Activated CD4-positive, alpha-beta T cell treated with anti-CD3 and anti-CD28 coated beads, Interleukin-10, Interleukin-2, amounts not matched to agents 100 ng/mL and 50 ng/mL, durations not matched to agents 16 hours and 8 hours (primary cell): ENCODE measurements at regions not wholly inside any gene's neighbourhood (a gene's known extent, or its start where the extent isn't known, plus 50 kb on each side); places are given as distances from the start of the nearest gene placed in this dataset.

Experiments used
- DNase-seq: peaks from one replicate; pipeline ENCODE4 v3.0.0-alpha.2; 2020

DNA sequence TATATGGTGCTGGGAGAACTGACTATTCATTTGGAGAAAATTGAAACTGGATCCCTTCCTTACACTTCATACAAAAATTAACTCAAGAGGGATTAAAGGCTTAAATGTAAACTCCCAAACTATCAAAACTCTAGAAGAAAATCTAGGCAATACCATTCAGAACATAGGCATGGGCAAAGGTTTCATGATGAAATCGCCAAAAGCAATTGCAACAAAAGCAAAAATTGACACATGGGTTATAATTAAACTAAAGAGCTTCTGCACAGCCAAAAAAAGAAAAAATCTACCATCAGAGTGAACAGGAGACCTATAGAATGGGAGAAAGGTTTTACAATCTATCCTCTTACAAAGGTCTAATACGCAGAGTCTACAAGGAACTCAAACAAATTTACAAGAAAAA, 851.3 kb upstream of the MAN1A1 start:
- no peak for DNase-seq

GRCh38 chr6:120198033-120198432, 848.5 kb upstream of the MAN1A1 start:
- DNase-seq: peak; percentile 2

DNA sequence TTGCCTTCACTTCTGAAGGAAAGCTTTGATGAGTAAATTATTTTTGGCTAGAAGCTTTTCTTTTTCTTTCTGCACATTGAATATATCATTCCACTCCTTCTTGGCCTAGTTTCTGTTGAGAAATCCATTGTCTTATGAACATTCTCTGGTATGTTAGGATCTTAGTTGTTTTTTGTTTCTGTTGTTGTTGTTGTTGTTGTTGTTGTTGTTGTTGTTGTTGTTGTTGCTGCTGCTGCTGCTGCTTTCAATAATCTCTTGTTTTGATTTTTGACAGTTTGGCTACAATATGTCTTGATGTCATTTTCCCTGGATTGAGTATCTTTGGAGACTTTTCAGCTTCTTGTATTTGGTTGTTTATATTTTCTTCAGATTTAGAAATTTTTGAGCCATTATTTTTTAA, 836.5 kb upstream of the MAN1A1 start:
- DNase-seq: no peak

DNA sequence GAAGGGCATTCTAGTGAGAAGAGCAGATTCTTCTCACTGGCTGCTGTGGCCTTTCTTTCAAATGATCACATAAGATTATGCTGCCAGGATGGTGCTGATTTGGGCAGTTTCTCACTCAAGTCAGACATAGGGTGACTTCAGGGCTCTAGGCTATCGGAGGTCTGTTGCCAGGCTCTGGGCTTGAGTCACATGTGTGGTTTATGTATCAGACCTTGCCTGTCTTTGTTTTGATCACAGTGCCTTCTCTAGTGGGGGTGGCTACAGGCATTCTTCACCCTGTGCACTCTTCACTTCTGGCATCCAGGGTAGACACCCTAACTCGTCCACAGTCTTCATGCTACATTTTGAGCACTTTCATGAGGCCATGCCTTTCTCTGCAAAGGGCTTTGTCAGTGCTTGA, 823.7 kb upstream of the MAN1A1 start:
- no peak for DNase-seq

DNA sequence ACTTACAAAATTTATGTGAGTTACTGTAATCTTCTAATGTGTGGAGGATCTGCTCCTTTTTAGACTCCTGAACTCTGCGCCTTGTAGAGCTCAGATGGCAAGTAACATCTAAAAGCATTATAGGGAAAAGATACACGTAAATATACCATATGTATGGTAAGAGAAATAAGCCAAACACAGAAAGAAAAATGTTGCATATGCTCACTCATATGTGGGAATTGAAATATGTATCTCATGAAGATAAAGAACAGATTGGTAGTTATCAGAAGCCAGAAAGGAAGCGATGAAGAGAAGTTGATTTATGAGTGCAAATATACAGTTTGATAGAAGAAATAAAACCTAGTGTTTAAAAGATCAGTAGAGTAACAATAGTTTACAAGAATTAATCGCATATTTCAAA, 815.0 kb upstream of the MAN1A1 start:
- DNase-seq: no peak

GRCh38 chr6:120157873-120158272, 808.3 kb upstream of the MAN1A1 start:
- DNase-seq: no peak

DNA sequence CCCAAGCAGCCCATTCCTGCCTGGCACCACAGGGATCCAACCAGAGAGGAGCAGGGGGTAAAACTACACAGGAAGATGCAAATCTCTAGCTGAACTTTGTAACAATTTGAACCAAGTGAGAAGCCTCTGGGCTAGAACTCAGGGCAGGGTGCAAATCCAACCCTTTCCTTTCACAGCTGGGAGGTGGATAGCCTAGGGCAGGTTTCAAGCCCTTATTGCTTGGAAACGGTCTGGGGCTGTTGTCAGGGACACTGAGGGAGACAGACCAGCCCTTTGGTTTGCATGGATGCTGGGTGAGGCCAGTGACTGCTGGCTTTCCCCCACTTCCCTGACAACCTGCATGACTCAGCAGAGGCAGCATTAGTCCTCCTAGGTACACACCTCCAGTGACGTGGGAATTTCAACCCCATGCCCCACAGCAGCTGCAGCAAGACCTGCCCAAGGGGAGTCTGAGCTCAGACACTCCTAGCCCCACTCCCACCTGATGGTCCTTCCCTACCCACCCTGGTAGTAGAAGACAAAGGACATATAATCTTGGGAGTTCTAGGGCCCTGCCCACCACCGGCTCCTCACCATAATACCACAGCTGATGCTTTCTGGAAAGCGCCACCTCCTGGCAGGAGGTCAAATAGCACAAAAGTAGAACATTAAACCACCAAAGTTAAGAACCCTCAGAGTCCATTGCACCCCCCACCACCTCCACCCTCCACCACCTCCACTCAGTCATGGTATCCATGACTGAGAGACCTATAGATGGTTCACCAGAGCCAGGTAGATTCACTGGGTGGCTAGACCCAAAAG, 797.7 kb upstream of the MAN1A1 start:
- DNase-seq: peak; percentile 1

DNA sequence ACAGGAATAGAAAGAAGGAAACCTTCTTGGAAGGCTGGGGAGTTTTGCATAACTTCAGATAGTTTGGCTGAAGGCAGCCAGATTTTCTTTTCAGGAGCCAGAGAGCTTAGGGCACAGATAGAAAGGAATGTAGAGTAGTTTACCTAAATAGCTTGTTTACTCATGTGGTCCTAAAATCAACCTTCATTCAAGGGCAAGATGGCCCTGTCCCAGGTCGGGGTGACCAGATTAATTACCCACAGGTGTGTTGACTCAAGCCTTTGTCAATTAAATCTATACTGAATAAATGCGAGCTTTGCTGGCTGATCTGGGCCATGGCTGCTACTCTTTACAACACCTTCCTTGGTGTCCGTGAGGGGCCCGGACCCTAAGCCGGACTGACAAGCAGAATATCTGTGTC, 792.0 kb upstream of the MAN1A1 start:
- DNase-seq: no peak

DNA sequence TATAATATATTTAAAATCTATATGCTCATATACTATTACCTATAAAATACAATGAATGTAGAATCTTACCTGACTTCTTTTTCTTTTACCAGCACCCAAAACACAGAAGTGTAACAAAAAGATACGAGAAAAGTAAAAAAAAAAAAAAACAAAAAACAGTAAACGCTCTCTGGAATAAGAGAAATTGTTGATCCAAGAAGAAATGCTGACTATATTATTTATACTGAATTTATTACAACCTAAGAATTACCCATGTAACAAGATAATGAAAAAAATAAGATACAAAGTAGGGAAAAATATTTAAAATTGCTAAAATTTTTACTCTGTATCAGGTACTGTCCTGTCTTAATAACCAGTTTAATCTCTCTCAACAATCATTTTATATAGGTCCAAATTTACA, 787.9 kb upstream of the MAN1A1 start:
- no peak for DNase-seq

DNA sequence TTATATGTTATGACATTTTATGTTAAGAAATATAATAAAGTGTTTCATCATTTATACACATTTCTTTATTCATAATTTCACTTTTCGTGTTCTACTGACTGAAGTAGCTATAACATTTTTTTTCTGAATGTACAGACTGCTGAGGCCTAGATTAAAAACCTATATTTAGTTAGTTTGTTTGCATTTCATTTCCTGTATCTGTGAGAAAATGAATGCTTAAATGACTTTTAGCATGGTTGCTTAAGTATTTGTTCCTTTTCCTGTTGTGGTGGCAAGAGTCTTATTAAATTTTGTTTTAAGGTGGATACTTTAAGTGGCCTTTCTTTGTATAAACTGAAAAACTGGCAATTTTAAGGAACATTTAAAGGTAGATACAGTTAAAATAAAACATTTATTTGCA, 779.7 kb upstream of the MAN1A1 start:
- no peak for DNase-seq

DNA sequence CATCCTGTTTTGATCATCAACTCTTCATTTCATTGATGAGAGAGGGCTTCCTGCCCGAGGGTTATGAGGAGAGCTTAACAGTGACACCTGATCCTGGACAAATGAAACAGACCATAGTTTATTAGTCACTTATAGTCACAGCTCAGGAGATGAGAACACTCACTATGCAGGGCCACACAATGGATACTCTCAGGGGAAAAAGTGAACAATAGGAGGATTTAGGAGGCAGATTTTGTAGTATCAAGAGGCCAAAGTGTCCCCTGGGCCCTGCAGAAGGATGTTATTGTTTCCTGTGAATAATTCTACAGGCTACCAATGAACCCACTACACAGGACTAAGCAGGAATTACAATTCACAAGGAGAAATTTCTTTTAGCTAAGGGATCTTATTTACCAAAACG, 772.8 kb upstream of the MAN1A1 start:
- DNase-seq: no peak

DNA sequence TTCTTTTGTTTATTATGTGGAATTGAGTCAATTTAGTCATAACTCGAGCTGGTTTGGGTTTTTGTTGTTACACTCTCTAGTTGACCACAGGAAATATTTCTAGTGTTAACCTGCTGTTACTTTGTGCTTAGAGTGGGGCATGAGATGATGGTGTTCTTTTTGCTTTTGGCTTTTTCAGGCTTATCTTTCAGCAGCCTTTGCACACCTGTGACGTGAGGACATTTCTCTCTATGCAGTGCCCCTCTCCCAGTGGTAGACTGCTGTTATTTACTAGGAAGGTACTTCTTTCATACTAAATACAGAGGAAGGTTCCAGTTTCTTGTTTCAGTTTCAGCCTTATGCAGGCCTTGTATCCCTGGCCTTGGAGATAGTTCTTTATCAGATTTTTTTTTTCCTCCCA, 766.8 kb upstream of the MAN1A1 start:
- DNase-seq: no peak

DNA sequence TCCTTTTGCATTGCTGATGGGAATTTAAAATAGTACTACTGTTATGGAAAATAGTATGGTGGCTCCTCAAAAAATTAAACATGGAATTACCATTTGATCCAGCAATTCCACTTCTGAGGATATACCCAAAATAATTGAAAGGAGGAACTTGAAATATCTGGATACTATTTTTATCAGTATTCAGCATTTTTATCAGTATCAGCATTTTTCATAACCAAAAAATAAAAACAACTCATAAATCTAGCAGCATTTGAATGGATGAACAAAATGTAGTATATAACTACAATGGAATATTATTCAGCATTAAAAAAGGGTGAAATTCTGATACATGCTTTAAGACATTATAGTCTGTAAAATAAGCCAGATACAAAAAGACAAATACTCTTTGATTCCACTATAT, 763.4 kb upstream of the MAN1A1 start:
- DNase-seq: no peak

DNA sequence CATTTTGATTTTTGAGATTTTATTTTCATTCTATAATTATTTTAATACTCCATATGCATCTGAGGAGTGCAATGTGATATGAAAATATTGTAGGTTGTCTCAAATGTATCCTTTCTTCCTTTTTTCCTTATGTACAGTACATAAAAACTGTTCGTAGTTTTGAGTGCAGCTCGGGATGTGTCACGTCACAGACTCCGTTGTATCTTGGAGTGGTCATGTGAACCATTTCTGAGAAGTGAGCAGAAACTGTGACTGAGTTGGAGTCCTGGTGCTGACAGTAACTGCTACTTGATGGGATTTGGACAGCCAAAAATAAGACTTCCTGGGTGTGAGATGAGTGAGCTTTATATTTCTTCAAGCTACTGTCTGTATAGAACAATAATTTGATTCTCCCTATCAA, 761.4 kb upstream of the MAN1A1 start:
- no peak for DNase-seq

DNA sequence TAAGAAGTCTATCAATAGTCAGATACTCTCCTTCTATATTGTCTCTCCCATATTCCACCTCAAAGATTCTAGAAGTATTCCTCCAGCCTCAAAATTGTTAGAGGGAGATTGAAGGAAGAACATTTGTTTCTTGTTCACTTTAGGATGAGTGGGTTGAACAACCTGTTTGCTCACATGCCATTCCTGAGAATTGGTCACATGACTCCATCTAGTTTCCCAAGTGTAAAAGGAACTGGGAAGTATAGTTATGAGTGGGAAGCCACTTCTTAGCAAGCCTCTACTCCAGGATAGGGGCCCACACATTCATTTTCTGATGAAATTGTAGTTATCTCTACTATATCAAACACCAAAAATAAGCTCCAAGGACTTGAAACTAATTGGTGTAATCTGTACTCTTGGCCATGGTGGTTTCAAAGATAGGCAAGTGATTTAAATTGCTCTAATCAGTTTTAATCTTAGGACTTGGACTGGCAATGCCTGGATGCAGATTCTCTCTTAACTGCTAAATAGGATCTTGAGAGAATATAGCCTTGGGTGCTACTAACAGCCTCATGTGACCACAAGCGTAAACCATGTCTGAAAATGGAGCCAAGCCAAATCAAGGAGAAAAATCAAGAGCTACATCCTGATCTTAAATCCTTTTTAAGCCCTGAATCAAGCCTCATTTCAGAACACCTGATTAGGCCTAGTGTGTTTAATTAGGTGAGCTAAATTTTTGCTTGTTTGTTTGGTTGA, 758.7 kb upstream of the MAN1A1 start:
- no peak for DNase-seq

- no peak for DNase-seq
Measured at GRCh38 chr6:120103618-120104017, 754.1 kb upstream of the MAN1A1 start.

DNA sequence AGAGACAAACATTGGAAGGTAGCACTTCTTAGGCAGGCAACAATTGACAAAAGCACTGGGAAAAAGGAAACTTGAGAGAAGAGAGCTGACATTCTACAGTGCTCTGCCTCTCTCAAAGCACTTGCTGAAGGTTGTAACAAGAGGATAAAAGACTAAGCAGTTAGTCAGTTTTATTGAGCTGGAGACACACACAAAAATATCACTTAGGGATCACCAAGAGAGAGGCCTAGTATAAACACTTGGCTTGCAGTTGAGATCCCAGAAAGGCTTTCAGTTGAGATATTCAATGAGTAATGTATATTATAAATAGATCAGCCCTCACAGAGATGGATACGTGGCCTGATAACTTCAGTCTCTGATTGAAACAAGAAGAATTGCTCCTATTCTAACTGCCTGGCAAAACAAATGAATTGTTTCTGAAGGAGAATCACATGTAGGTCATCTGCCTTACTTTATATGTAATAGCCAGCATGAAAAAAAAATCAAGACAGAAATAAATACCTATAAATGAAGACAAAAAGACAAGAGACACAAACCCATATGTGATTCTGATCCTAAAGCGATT, 747.2 kb upstream of the MAN1A1 start:
- no peak for DNase-seq

- no peak for DNase-seq
Measured at GRCh38 chr6:120083186-120083585, 733.6 kb upstream of the MAN1A1 start.

DNA sequence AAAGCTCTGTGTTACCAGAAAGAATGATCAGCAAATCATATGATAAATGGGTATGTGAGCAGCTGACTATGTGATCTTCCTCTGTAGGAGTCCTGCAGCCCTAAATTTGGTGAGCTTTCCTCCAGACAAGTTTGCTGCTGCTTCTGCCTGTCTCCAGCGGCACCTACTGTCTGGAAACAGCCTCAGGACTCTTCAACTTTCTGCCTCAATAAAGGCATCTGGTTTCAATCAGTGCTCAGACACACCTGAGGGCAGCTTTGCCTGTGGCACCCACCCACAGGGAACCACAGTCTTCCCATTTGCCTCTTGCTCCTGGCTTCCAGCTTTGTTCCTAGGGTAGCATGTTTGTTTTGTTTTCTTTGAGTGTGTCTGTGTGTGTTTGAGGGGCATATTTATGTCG, 727.9 kb upstream of the MAN1A1 start:
- peak; percentile 1 for DNase-seq

GRCh38 chr6:120058410-120058809, 708.8 kb upstream of the MAN1A1 start:
- no peak for DNase-seq

DNA sequence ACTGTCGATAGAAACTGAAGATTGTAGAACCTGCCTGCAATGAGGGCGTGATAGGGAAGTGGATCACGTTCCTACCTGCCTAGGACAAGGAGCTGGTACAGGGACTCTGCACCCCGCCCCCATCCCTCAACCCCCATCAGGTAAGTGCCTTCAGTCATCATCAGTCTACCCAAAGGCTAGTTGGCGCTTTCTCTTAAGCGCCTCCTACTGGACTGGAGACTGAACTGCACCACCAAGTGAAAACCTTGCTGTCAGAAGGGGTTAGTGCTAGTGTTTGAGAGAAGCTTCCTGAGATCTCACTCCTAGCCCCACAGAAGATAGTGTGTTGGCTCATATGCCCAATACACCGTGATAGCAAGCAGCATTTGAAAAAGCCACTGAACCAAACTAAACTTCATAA, 706.5 kb upstream of the MAN1A1 start:
- DNase-seq: peak; percentile 22

DNA sequence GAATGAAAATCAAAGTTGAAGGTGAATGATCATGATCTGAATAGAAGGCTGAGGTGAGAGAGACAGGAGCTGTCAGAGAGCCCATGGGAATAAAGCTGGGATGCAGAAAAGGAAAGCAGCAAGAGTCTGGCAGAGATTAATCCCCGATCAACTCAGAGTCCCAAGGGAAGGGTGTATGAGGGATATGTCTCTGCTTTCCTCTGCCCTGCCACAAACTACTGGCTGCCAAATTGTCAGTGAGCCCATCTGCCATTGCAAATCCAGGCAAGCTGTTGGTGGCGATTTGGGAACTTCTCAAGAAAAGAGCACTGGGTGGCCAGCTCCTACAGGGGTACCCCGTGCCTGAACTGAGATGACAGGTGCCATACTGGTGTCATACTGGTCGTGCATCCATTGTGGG, 705.5 kb upstream of the MAN1A1 start:
- no peak for DNase-seq

- DNase-seq: no peak
Measured at GRCh38 chr6:120039664-120040063, 690.1 kb upstream of the MAN1A1 start.

- no peak for DNase-seq
Measured at GRCh38 chr6:120031837-120032236, 682.3 kb upstream of the MAN1A1 start.
